GM12891 (cell line): ENCODE measurements at regions not wholly inside any gene's neighbourhood (a gene's known extent, or its start where the extent isn't known, plus 50 kb on each side); places are given as distances from the start of the nearest gene placed in this dataset.

Experiments used
- PAX5 ChIP-seq: IDR thresholded peaks from 2 replicates; pipeline ENCODE4 v1.6.1; 2011; ENCODE audit warnings: low read length, moderate library complexity, mild to moderate bottlenecking; ENCODE audit not compliant: insufficient read depth, severe bottlenecking
- POLR2A ChIP-seq: IDR thresholded peaks from 2 replicates; pipeline ENCODE4 v1.6.1; 2011; ENCODE audit warnings: low read depth, low read length, control low read depth
- POLR2AphosphoS5 ChIP-seq: IDR thresholded peaks from 2 replicates; pipeline ENCODE4 v1.6.1; 2011; ENCODE audit warnings: low read depth, low read length, control low read depth
- POU2F2 ChIP-seq: IDR thresholded peaks from 2 replicates; pipeline ENCODE4 v1.6.1; 2011; ENCODE audit warnings: low read depth, mild to moderate bottlenecking, control low read depth, low read length, moderate library complexity
- TAF1 ChIP-seq: IDR thresholded peaks from 2 replicates; pipeline ENCODE4 v1.6.1; 2011; ENCODE audit warnings: low read depth, low read length, control low read depth

DNA sequence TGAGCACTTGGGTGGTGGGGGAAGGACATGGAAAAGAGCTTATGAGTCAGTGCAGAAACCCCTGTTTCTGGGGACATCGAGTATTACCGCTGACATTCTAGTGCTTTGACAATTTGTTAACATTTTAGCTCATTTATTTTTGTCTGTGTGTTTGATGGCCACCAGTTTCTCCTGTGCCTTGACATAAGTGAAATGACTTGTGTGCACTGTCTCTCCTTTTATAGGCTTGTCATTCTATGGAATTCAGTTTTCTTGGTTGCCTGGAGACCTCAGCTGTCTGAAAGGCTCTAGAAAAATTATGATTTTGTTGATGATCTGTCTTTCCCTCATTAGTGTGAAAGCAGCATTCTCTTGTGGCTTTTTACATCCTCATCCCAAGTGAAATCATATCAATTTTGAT is 190.0 kb upstream of the SMIM30 start:
- TF ChIP-seq POLR2AphosphoS5 (no peak), PAX5 (no peak), POLR2A (no peak), TAF1 (no peak), POU2F2 (no peak)
